WTC11 (cell line): ENCODE measurements at regions not wholly inside any gene's neighbourhood (a gene's known extent, or its start where the extent isn't known, plus 50 kb on each side); places are given as distances from the start of the nearest gene placed in this dataset.

ENCODE experiments used
- CTCF ChIP-seq: fragments of 200-600 bp; IDR thresholded peaks from 2 replicates; pipeline ENCODE4 v1.8.0; 2022; ENCODE audit warnings: antibody characterized with exemption
- TEAD4 ChIP-seq: sonication (generic); formaldehyde crosslinking; IDR thresholded peaks from 2 replicates; pipeline ENCODE4 v1.8.0; 2022; ENCODE audit warnings: mild to moderate bottlenecking, missing genetic modification reagents

DNA sequence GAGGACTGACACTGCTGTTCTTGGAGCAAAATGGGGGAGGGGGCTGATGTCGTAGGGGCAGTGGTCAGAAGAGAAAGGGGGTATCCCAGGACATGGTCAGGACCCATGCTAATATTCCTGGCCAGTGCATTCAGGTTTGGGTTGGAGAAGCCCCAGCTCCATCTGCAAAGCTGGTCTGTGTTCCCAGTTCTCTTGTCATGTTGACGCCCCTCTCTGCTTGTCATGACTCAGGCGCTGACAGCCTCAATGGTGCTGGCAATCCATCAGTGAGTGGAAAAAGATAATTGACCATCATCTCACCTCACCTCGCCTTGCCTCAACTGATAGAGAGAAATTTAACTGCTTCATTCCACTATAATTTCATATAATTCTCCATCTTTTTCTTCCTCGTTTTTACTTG lies 283.1 kb upstream of the CADM1 start:
- TF ChIP-seq CTCF: no peak
- no peak for TF ChIP-seq TEAD4
